GM19438 (cell line): ENCODE measurements at regions not wholly inside any gene's neighbourhood (a gene's known extent, or its start where the extent isn't known, plus 50 kb on each side); places are given as distances from the start of the nearest gene placed in this dataset.

ENCODE experiments used
- ATAC-seq: cut with Tn5 transposase; IDR thresholded peaks from one replicate; pipeline ENCODE4 v1.9.1; 2021; ENCODE audit warnings: low read depth; ENCODE audit not compliant: unreplicated experiment

DNA sequence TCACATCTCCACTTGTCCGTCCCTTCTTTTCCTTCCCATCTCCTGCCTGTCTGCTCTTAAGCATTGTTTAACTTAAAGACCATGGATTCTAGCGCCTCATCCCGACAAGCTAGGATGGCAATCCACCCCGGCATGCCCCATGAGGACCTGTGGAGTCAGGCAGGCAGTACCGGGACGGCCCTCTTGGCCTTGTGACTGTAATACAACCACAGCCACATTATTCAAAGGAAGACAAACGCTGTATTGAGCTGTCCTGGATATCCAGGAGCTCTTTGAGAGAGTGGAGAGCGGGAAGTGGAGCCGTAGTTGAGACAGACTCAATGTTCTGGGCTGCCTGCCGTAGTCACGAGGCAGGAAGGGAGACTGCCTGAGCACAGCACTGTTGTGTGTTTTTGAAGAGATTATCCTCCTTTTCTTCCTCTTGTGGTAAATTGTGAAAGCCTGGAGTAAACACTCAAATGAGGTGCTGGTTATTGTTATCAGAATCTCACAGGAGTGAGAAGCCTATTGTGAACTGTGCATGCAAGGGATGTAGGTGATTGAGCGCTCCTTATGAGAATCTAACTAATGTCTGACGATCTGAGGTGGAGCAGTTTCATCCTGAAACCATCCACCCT is 929.8 kb upstream of the CNTNAP5 start:
- no peak for ATAC-seq

DNA sequence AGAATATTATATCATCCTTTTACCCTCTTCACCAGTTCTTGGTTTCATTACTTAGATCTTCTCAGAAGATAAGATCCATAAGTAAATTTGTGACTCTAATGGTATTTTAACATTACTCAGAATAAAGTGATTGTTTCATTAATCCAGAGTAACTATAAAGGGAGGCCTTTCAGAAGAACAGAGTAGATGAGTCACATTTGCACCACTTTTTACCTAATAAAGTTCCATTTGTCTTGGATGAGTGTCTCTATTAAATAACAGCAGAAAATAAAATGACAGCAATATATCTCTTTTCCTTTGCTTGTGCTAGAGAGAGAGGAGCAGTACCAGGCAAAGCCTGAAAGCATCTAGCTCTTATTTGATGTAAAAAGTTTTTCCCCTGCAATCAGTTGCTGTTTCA is 926.5 kb upstream of the CNTNAP5 start:
- no peak for ATAC-seq

DNA sequence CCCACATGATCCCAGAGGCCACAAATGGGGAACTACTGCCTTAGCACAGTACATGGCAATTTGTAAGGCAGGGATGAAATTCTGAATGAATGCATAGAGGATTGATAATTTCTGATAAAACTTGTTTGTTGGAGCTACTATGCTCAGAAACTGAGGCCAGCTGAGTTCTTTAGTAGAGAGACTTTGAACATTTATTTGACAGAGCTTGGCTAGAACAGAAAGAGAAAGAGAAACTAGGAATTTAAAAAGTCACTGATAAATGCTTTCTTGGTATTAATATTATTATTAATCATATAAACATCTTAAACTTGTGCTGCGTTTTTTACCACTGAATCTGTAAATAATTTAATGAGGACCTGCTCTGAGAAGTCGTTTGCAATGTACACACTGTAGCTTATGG is 923.7 kb upstream of the CNTNAP5 start:
- ATAC-seq: no peak

DNA sequence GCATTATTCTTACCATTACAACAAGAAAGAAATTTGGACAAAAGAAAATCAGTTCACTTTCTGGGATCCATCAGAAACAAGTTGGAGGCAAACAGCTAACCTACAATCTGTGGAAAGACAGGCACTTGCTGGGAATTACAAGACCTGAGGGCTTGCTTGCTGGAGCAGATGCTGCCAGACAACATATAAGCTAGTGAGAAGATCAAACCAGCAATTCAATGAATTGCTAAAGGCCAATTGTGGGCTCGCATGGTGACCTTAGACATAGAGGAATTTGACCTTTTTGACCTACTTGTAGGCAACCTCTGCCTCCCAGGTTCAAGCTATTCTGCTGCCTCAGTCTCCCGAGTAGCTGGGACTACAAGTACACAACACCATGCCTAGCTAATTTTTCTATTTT is 921.2 kb upstream of the CNTNAP5 start:
- no peak for ATAC-seq

DNA sequence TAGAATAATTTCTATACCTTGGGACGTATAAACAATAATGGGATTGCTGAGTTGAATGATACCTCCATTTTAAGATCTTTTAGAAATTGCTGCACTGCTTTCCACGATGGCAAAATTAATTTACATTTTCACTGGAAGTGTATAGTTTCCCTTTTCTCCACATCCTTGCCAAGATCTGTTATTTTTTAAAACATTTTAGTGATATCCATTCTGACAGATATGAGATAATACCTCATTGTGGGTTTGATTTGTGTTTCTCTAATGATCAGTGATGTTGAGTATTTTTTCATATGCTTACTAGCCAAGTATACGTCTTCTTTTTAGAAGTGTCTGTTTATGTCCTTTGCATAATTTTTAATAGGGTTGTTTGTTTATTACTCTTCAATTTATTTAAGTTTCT is 908.5 kb upstream of the CNTNAP5 start:
- ATAC-seq: no peak

DNA sequence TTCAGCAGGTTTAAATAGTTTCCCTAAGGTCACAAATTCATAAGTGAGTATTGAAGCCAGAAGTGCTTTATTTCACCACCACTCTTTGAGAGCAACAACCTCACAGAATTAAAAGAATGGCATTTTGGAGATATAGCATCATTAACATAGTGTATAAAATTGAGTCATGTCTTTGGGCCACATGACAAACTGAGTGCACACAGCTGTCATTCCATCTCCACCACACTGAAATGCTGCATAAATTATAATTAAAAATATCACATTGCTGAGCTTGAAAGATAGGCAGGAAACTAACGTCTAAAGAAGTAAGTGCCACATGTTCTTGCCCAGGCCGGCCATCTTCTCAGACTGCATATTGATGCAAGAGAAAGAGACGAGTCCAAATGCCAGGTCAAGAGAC is 897.9 kb upstream of the CNTNAP5 start:
- no peak for ATAC-seq

DNA sequence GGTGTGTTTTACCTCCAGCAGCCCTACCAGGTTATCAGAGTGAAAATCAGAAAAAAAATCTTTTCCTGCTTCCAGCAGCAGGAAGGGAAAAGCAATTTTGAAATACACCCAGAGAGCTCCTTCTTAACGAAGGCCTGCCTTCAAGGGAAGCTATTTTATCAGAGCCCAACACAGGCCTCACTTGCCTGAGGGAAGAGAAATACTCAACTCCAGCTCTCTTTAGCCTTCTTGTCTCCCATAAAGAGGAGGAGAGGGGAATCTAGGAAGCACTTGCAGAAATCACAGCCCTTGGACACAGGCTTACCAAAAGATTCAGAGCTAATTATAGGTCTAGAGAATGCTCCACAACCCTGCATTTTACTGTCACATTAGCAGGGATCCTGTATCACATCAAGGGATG is 896.1 kb upstream of the CNTNAP5 start:
- no peak for ATAC-seq

DNA sequence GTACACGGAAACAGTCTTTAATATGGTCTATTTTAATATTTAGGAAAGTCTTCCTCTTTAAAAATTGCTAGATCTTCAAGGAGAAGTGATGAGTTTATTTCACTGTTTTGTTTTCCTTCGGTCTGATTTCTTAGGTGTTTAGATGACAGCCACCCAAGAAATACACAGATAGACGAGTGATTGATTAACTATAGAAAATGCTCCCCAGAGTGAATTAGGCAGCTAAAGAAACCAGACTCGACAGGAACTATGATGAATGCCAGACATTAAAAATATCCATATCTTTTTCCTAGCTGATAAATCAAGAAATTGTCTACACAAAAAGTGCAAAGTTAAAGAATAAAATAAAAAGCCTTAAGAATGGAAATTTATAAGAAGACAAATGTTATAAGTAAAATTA is 888.7 kb upstream of the CNTNAP5 start:
- no peak for ATAC-seq

DNA sequence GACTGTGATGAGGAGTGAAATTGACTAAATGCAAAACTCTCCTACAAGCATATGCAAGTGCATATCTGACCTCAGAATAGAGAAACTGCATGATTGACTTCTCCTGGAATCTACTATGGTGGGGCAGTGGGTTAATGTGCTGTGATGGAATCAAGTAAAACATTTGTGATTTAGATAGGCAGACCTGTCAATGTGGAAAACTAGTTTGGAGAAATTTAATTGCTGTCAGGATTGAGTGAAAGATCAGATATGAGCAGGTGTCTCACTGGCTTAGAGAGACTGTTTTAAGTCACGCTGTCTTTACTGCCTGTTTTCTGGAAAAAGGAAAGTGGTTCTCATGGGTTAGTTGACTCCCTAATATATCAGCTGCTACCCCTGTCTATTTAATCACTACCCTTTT is 881.0 kb upstream of the CNTNAP5 start:
- ATAC-seq: no peak

DNA sequence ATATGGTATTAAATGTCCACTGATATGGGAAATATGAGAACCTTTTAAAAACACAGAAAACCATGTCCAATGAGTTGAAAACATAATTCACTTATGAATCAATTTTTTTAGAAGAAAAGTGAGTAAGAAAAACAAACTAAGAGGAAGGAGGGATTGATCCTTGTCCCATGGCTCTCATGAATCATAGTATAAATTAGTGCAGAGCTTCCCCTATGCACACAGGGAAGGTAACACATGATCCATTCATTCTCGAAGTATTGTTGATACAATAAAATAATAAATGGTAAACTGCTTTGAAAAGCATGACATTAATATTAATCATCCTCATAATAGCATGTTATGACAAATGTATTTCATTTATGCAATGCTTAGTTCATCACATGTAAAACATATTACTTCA is 872.0 kb upstream of the CNTNAP5 start:
- ATAC-seq: no peak

DNA sequence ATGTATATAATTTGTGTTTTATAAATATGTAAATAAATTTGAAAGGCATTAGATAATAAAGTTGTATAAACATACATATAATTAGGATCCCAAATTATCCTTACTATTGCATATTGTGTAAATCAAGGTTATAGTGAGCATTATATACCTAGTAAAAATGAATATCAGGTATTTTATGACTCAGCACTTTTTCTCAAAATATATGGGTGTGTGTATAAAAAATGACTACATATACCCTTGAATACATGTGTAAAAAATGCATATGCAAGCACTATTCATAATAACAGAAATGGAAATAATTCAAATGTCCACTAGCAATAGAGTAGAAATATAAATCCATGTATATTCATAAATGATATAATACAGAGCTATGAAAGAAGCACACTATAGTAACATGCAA is 870.9 kb upstream of the CNTNAP5 start:
- no peak for ATAC-seq

DNA sequence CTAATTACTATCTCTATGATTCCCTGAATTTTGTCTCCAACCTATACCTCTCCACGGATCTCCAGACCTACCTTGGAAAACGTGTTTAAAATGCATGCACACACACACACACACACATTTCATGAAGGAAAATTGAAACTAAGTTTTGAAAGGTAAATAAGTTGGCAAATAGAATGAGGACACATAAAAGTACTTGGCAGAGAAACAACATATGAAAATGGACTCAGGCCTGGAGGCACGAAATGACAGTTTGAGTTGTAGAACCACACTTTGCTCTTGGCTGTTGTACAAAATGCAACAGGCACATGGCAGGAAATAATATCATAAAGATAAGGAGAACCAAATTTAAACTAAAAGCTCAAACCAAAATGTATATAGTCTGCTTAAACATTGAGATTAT is 868.1 kb upstream of the CNTNAP5 start:
- ATAC-seq: no peak

DNA sequence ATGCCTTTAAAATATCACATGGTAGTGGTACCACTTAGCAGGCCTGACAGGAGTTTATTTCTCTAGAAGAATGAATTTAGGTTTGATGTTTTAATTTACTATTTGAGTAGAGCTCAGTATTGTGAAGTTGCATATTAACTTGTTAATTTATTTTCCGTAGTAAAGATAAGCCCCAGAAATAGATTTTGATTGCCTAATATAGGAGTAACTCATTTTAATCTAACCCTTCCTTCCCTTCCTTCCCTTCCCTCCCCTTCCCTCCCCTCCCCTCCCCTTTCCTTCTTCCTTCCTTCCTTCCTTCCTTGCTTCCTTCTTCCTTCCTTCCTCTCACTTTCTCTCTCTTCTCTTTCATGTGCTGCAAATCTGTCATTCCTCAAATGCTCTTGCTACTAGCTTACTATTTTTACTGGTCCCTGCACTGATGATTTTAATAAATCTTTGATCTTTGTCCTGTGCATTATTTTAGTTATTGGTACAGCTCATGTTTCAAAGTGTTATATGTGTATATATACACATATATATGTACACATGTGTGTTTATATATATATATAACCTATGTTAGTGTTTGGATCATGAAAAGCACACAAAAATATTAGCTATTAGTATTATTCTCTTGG is 862.6 kb upstream of the CNTNAP5 start:
- no peak for ATAC-seq

DNA sequence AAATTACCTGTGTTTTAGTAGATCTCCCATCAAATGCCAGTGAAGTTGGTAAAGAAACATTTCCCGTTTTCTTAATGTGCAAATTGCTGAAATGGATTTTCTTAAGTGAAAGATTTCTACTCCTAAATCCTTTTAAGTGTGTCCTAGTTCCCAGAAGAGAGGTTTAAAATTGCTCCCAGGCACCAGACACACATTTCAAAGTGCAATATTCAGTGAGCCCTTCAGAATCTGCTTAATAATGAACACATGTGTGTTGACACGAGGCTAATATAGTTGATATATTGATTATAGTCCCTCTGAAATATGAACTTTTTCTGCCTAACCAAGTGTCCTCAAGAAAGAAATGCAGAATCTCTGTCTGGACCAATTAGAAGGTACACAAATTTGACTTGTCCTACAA is 861.7 kb upstream of the CNTNAP5 start:
- no peak for ATAC-seq

DNA sequence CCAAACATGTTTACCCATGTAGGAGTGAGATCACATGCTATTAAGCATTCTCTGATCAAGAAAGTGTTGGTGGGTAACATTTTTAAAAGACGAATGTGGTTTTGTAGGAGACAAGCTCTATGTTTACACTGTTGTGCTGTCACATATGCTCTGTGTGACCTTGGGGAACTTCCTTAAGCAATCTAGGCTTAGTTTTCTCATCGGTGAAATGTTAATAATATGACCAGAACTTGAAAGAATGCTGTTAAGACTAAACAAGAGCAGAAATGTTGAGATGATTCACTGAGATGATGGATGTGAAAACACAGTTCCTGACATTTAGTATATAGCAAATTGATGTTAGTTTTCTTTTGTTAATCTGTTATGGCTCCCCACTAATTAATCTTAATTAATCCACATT is 860.9 kb upstream of the CNTNAP5 start:
- ATAC-seq: no peak

DNA sequence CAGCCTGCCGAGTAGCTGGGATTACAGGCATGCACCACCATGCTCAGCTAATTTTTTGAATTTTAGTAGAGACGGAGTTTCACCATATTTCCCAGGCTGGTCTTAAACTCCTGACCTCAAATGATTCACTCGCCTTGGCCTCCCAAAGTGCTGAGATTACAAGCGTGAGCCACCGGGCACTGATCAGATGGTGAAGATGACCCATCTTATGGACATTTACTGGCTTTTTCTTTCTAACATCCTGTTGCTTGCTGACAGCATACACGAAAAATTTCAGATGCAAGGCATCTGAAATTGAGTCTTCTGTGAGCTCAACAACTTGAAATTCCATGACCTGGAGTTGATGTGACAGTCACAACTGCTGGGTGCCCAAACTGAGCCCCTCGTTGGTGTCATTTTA is 859.5 kb upstream of the CNTNAP5 start:
- no peak for ATAC-seq

DNA sequence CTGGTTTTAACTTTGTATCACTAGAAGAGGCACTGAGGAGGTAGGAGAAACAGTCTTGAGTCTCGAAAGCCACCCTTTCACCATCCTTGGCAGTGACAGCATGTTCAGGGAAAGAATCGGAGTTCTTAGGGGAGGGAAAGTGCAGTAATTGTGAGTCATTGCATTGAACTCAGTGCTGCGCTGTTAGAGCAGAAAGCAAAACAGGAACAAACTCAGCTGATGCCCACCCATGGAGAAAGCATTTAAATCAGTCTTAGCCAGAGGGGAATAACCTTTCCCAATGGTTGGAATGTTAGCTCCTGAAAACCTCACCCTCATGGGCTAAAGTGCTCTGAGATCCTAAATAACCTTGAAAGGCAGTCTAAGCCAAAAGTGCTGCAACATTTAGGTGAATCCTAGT is 845.6 kb upstream of the CNTNAP5 start:
- ATAC-seq: no peak

DNA sequence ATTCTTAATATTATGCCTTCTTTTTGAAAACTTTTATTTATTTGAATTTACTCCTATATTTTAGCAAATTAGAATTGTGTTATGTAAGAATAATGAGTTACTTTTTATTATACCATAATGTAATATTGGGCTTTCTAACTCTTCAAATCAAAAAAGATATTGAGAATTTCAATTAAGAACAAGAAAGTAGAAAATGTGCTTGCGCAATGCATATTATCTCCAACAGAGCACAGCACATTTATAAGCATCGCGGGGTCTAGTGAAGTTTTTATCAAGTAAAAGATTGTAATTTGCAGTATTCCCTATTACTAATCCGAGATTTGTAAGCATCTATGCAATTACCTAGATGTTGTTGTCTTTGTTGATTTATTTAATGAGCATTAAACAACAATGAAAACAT is 829.1 kb upstream of the CNTNAP5 start:
- no peak for ATAC-seq

DNA sequence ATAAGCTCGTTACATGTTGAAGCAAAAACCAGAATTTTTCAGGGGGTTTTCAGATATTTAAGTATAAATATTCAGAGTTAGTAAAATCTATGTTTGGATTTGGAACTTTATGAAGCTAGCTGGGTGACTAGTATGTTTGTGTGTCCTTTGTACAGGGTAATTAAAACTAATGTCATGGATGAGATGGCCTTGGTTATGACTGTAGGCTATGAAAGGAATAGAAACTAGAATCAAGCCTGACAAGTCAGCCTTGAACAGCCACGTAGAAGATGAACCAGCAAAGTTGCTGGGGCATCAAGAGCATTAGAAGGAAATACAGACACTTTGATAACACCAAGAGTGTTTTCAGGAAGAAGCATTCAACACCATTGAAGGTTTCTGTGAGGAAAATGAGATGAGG is 825.1 kb upstream of the CNTNAP5 start:
- no peak for ATAC-seq

DNA sequence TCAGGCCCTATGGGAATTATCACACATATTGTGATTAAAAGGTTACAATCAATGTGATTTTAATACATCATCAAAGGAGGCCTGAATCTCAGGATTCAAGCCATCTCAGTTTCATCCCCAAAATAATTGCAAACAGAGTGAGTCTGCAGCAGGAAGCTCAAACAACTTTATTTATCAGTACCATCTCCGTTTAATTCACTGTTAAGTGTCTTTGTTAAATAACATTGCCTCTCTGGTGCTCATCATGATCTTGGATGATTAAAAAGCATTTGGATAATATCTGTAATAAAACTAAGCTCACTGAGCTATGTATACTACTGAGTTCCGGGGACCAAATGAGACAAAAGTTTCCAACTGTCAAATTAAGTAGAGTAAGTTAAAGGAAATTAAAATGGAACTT is 817.8 kb upstream of the CNTNAP5 start:
- ATAC-seq: no peak

DNA sequence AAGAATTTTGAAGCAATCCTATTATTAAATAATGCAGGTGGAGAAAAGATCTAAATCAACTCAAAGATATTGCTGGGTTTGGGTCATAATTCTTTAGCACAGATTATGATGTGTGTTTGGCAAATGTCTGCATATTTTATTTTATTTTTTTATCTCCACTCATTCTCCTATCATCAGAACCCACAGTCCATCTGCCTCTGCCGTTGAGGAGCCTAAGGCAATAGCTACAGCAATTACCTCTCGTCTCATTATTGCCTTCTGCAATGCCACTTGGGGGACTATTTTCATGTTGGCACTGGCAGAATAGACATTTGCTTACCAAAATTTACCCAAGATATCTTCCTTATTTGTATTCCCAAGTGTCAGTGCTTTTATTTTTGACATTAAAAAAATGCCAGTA is 815.9 kb upstream of the CNTNAP5 start:
- no peak for ATAC-seq

DNA sequence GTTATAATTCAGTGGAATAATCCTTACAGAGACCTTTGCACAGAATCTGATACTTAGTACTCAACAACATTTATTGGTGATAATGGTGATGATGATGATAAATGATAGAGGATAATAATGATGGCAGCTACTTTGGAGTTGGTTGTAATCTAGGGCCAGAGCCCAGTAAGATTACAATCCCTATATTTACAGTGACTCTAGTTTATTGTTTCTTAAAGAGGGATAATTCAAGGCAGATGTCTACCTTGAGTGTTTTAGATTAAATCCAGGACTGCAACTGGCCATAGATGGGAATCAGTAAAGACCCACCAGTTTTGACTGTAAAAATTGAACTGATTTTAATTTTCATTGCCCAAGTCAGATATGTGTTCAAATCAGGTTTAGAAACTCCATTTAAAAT is 813.9 kb upstream of the CNTNAP5 start:
- ATAC-seq: no peak

DNA sequence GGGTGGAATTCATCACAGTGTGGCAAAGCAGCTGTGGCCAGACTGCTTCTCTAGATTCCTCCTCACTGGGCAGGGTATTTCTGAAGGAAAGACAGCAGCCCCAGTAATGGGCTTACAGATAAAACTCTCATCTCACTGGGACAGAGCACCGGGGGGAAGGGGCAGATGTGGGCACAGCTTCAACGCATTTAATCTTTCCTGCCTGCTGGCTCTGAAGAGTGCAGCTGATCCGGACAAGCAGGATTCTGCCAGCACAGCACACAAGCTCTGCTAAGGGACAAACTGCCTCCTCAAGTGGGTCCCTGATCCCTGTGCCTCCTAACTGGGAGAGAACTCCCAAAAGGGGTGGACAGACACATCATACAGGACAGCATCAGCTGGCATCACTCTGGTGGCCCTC is 779.9 kb upstream of the CNTNAP5 start:
- no peak for ATAC-seq
